ENCODE measurements at regions not wholly inside any gene's neighbourhood (a gene's known extent, or its start where the extent isn't known, plus 50 kb on each side); places are given as distances from the start of the nearest gene placed in this dataset.

DNA sequence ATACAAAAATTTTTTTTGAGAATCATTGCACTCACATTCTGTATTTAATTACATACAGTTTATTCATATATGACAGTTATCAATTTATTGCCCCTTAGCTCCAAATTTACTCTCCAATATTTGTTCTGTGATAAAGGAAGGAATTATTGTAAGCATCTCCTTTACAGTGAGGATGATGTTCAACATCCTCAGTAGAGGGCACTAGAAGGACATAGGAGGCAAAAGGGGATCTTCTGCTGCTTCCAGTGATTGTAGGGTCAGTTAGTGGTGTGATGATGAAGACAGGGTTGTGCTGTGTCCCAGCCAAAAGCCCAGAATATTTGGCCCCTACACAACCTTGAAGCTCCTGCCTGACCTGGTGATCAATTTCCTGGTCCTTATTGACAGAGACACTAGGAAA lies 89.9 kb upstream of the DCBLD2 start:
- DNase-seq (ENCODE audit: low spot score), result no peak

- DNase-seq (ENCODE audit: low spot score), result no peak
Measured at GRCh38 chr3:98990657-98991056, 89.2 kb upstream of the DCBLD2 start.

GRCh38 chr3:98986073-98986472 lies 84.6 kb upstream of the DCBLD2 start:
- peak; percentile 60 for DNase-seq (ENCODE audit: low spot score)

DNA sequence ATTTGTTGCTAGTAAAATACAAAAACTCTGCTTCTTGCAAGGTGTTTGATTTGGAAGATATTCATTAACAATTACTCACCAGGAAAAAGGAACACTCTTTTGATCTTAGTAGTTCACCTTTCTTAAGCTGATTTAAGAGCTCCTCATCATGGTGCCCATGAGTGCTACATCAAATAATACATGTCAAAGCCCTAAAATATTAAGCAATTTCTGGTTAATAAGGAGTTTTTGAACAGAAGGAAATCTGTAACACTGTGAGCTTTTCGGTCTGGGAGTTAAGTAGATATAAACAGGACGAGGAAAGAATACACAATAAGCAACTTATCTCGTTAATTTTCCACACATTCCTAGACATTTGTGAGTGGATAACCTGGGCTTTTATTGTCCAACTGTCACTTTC lies 83.9 kb upstream of the DCBLD2 start:
- no peak for DNase-seq (ENCODE audit: low spot score)

GRCh38 chr3:98984024-98984423 lies 82.5 kb upstream of the DCBLD2 start:
- no peak for DNase-seq (ENCODE audit: low spot score)

GRCh38 chr3:98982351-98982750 lies 80.9 kb upstream of the DCBLD2 start:
- DNase-seq (ENCODE audit: low spot score), result no peak

GRCh38 chr3:98980915-98981596 lies 79.6 kb upstream of the DCBLD2 start:
- no peak for DNase-seq (ENCODE audit: low spot score)

GRCh38 chr3:98979296-98979695 lies 77.8 kb upstream of the DCBLD2 start:
- no peak for DNase-seq (ENCODE audit: low spot score)

DNA sequence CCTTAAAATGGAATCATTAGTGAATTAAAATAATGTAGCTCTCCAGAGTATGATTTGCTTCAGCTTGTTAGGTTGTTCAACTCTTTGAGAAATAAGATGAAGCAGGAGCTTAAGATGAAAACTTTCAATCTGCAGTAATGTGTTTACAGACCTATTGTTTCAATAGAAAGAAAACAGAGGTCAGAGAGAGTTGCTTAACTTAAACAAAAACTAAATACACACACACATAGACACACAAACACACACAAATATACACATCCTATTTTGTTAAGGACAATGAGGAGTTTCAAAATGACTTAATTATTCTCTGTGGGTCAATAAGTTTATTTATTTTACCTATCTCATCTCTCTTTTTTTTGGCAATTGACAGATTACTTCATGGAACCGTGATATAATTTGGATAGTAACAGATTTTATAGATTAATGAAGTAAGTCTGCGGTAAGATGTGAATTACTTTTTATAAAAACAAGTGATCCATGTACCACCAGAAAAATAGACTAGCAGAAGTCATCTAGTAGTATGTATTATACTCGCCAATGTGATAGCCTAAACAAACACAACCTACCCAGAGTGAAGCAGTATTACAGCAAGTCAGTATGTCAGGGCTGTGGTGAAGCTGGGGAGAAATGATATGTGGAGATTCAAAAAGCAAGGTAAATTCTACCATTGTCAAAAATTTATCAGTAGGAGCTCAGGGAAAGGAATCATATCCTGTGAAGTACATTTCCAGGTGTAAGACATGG lies 76.7 kb upstream of the DCBLD2 start:
- DNase-seq (ENCODE audit: low spot score), result no peak

DNA sequence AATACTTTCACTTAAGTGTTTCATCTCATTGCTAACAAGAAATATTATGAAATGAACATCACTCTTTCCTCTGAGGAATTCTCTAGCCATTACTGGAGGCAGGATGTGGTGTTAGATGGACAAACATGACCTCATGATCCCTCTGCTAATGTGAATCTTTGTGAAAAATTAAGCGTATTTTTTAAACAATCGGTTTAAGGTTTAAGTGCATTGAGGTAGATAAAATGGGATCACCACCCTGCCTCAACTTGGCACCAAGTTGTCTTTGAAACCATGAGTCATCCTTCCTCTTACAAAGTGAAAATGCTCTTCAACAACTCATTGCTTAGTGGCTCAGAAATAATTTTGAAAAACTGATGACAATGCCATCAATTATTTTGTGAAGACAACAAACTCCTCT lies 76.0 kb upstream of the DCBLD2 start:
- DNase-seq (ENCODE audit: low spot score), result peak; percentile 46

- no peak for DNase-seq (ENCODE audit: low spot score)
Measured at GRCh38 chr3:98974442-98974841, 72.9 kb upstream of the DCBLD2 start.

- DNase-seq (ENCODE audit: low spot score), result no peak
Measured at GRCh38 chr3:98972720-98973119, 71.2 kb upstream of the DCBLD2 start.

GRCh38 chr3:98972155-98972554 lies 70.7 kb upstream of the DCBLD2 start:
- no peak for DNase-seq (ENCODE audit: low spot score)

- DNase-seq (ENCODE audit: low spot score), result peak; percentile 96
Measured at GRCh38 chr3:98971169-98971681, 69.7 kb upstream of the DCBLD2 start.

DNA sequence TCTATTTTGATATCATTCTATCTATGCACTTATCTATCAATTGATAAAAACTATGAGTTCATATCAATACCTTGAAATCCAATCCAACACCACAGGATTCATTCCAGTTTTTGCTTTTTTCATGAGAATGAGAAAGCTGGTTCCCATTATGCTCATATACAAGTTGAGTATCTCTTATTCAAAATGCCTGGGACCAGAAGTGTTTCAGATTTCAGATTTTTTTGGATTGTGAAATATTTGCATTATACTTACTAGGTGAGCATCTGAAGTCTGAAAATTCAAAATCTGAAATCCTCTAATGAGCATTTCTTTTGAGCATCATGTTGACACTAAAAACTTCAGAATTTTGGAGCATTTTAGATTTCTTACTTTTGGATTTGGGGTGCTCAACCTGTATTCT lies 67.8 kb upstream of the DCBLD2 start:
- DNase-seq (ENCODE audit: low spot score), result no peak

DNA sequence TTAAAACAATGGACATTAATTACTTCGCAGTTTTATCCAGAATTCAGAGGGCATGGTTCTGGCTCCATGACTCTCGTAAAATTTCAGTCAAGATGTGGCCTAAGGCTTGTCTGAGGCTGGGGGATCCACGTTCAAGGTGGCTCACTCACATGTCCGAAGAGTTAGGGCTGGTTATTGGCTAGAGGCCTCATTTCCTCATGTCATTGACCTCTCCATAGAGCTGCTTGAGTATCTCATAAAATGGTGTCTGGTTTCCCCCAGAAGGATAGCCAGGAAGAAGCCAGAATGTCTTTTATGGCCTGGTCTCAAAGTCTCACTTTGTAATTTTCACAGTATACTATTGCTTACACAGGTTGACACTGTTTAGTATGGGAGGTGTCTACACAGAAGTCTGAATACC lies 67.3 kb upstream of the DCBLD2 start:
- no peak for DNase-seq (ENCODE audit: low spot score)

DNA sequence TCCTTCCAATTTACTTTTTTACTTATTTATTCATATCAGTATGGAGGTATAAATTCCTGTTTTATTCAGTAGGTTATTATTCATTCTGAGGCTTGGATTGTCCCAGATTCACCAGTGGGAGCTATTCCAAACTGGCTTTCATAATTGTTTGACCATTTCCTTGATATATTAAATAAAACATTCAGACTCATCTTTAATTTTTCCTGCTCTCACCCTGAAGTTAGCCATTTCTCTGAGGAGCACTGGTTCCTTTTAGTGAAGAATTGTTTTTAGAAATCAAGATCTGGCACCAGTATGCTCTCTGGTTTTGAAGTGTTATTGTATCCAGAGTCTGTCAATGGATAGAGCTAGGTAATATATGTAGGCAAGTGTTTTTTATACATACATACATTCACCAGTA lies 66.9 kb upstream of the DCBLD2 start:
- DNase-seq (ENCODE audit: low spot score), result no peak

GRCh38 chr3:98967758-98968157 lies 66.3 kb upstream of the DCBLD2 start:
- DNase-seq (ENCODE audit: low spot score), result no peak

DNA sequence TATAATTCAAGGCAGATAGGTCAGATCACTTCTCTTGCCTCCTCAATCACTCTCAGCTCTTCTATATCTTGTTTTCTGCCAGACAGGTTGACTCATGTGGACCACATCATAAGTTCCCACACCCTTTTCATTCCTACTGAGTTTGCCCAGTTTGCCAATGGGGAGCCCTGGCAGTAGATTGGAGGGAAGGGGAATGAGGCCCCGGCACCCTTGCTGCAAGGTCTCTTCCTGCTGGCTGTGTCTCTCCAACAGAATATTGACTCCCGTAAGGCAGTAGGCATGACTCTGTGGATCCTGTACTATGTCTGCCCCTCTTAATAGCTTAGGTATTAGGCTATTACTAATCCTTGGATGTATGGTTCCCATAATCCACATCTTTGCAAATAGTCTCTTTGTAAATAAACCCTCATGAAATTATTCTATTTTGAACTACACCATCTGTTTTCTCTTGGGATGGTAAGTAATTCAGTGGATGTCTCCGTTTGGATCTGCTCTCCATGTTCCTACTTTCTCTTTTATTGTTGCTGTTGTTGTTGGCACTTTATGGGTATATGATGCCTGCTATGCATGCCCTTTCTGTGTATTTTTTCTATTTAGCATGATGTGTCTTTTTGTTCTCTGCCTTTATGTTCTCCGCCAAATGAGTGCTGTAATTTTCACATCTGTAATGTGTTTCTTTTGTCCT lies 65.5 kb upstream of the DCBLD2 start:
- no peak for DNase-seq (ENCODE audit: low spot score)

DNA sequence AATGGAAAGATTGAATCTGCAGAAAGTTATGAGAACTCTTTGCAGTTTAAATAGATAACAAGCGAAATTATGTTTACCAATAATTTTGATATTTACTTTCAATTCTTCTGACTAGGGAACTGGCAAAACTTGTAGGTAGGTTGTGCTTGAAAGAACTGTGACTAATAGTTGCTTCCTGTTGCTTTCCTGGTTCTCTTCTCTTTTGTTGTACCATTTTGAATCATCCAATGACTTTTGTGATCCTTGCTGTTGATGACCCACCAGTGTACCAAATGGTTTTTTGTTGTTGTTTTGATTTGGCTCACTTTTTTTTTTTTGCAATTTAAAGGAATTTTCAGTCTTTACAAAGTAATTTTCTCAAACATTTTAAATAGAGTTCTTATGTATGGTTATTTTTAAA lies 64.9 kb upstream of the DCBLD2 start:
- no peak for DNase-seq (ENCODE audit: low spot score)

DNA sequence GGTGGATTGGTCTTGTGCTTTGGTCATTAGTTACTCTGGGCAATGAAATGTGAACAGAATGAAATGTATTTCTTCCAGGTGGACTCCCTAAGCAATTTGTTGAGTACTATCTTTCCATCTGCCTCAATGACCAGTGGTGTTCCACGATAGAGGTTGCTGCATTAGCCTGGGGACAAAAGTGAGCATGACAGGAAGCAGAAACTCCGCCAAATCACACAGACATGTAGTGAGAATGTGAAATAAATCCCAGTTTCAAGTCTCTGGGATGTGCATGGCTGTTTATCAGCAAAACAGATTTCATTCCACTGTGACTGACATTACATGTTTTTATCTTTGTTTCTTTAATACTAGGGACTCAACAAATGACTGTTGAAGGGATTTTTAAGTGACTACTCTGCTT lies 63.3 kb upstream of the DCBLD2 start:
- DNase-seq (ENCODE audit: low spot score), result no peak

DNA sequence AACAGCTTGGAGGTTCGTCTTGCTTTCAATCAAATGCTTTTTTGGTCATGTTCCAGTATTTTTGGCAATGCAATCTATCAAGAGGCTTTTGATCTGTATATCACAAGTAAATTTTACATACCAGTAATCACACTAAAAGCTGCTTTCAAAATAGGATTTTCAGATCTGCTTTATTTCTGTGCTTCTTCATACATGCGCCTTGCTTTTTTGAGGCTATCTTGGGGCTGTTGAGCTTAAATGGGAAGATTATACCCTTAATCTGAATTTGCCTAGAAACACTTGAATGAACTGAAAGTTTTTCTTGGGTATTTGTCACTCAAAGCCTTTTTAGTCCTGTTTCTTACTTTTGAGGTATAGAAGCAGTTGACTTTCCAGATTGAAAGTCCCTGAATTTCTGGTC lies 62.1 kb upstream of the DCBLD2 start:
- DNase-seq (ENCODE audit: low spot score), result no peak

- DNase-seq (ENCODE audit: low spot score), result peak; percentile 41
Measured at GRCh38 chr3:98962951-98963350, 61.5 kb upstream of the DCBLD2 start.
